ENCODE measurements at regions not wholly inside any gene's neighbourhood (a gene's known extent, or its start where the extent isn't known, plus 50 kb on each side); places are given as distances from the start of the nearest gene placed in this dataset.

GRCh38 chr13:31067416-31068118 is 94.1 kb downstream of the HSPH1 start:
- TF ChIP-seq, protein P1, sequence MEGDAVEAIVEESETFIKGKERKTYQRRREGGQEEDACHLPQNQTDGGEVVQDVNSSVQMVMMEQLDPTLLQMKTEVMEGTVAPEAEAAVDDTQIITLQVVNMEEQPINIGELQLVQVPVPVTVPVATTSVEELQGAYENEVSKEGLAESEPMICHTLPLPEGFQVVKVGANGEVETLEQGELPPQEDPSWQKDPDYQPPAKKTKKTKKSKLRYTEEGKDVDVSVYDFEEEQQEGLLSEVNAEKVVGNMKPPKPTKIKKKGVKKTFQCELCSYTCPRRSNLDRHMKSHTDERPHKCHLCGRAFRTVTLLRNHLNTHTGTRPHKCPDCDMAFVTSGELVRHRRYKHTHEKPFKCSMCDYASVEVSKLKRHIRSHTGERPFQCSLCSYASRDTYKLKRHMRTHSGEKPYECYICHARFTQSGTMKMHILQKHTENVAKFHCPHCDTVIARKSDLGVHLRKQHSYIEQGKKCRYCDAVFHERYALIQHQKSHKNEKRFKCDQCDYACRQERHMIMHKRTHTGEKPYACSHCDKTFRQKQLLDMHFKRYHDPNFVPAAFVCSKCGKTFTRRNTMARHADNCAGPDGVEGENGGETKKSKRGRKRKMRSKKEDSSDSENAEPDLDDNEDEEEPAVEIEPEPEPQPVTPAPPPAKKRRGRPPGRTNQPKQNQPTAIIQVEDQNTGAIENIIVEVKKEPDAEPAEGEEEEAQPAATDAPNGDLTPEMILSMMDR (IDR thresholded peaks at IDR 0.05; ENCODE audit: low read depth, low read length), result no peak
- TF ChIP-seq EZH2phosphoT487 (IDR thresholded peaks at IDR 0.05; ENCODE audit: low read depth), result no peak

Measured in OCI-LY3 (cell line).